HG03460 (cell line): ENCODE measurements at regions not wholly inside any gene's neighbourhood (a gene's known extent, or its start where the extent isn't known, plus 50 kb on each side); places are given as distances from the start of the nearest gene placed in this dataset.

Experiments used
- ATAC-seq: cut with Tn5 transposase; IDR thresholded peaks from one replicate; pipeline ENCODE4 v1.9.1; 2021; ENCODE audit not compliant: unreplicated experiment

GRCh38 chr12:105783983-105784947 is 354.5 kb downstream of the NUAK1 start:
- peak; percentile 79 for ATAC-seq

GRCh38 chr12:105793421-105793820 is 345.3 kb downstream of the NUAK1 start:
- ATAC-seq, result no peak

- no peak for ATAC-seq
These were observed 340.4 kb downstream of the NUAK1 start for GRCh38 chr12:105798256-105798845.

GRCh38 chr12:105799103-105799502 is 339.7 kb downstream of the NUAK1 start:
- ATAC-seq, result no peak

GRCh38 chr12:105801351-105801750 is 337.4 kb downstream of the NUAK1 start:
- no peak for ATAC-seq

- ATAC-seq, result no peak
These were observed 335.5 kb downstream of the NUAK1 start for GRCh38 chr12:105803292-105803691.

- ATAC-seq, result no peak
These were observed 334.0 kb downstream of the NUAK1 start for GRCh38 chr12:105804591-105805265.

GRCh38 chr12:105805730-105806399 is 332.9 kb downstream of the NUAK1 start:
- no peak for ATAC-seq

GRCh38 chr12:105806400-105806770 is 332.4 kb downstream of the NUAK1 start:
- no peak for ATAC-seq

GRCh38 chr12:105812366-105812765 is 326.4 kb downstream of the NUAK1 start:
- no peak for ATAC-seq

GRCh38 chr12:105813201-105813600 is 325.6 kb downstream of the NUAK1 start:
- no peak for ATAC-seq

- ATAC-seq, result no peak
These were observed 324.5 kb downstream of the NUAK1 start for GRCh38 chr12:105814283-105814682.

- no peak for ATAC-seq
These were observed 319.2 kb downstream of the NUAK1 start for GRCh38 chr12:105819549-105819948.

- no peak for ATAC-seq
These were observed 318.2 kb downstream of the NUAK1 start for GRCh38 chr12:105820429-105821125.

GRCh38 chr12:105822131-105823105 is 316.3 kb downstream of the NUAK1 start:
- ATAC-seq, result no peak

- no peak for ATAC-seq
These were observed 314.9 kb downstream of the NUAK1 start for GRCh38 chr12:105823810-105824209.

GRCh38 chr12:105825141-105825540 is 313.6 kb downstream of the NUAK1 start:
- ATAC-seq, result no peak

GRCh38 chr12:105831372-105831771 is 307.4 kb downstream of the NUAK1 start:
- ATAC-seq, result no peak

- ATAC-seq, result no peak
These were observed 306.7 kb downstream of the NUAK1 start for GRCh38 chr12:105832021-105832420.
